Epidermal melanocyte (primary cell): ENCODE measurements at regions not wholly inside any gene's neighbourhood (a gene's known extent, or its start where the extent isn't known, plus 50 kb on each side); places are given as distances from the start of the nearest gene placed in this dataset.
A peak's percentile ranks its signal among the peaks of the same experiment; 100 is the strongest.

Experiments
- DNase-seq: peaks from one replicate; pipeline ENCODE4 v3.0.0; 2011; ENCODE audit warnings: low spot score; ENCODE audit not compliant: insufficient read length

GRCh38 chr17:63333869-63334268 lies 112.2 kb downstream of the CYB561 start:
- DNase-seq: no peak

GRCh38 chr17:63335831-63336230 lies 110.3 kb downstream of the CYB561 start:
- DNase-seq: no peak

DNA sequence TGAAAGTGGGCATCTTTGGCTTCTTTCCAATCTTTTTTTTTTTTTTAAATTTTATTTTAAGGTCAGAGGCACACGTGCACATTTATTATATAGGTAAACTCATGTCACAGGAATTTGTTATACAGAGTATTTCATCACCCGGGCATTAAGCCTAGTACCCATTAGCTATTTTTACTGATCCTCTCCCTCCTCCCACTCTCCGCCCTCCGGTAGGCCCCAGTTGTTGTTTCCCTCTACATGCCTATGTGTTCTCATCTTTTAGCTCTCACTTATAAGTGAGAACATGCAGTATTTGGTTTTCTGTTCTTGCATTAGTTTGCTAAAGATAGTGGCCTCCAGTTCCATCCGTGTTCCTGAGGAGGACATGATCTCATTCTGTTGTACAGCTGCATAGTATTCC lies 108.5 kb downstream of the CYB561 start:
- no peak for DNase-seq

GRCh38 chr17:63338272-63338671 lies 107.8 kb downstream of the CYB561 start:
- DNase-seq: no peak

DNA sequence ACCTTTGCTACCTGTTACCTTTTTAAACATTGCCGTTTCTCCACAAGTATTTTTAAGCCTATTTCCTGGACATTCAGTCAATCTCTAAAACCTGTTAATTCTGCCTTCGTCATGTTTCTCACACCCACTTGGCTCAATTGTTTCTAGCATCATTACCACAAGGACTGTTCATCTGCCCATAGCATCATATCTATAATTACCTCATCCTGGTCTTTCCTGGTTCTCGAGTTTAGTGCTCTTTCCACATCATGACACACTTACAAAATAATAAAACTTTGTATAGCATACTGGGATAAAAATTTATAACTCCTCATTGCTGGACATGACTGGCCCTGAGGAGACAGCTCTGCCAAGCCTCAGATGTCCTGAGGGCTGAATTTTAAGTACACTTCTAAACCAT lies 104.8 kb downstream of the CYB561 start:
- DNase-seq: no peak

DNA sequence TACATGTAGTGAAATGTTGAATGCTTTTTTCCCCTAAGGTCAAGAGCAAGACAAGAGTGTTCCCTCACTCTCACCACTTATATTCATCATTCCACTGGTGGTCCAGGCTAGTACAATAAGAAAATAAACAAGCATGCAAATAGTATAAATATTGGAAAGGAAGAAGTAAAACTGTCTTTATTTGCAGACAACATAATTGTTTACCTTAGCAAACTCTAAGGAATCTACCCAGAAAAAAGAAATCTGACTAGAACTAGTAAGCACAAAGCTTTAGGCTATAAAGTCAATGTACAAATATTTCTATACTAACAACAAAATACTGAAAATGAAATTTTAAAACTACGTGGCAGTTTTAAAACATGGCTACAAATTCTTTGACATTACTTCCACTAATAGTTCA lies 101.7 kb downstream of the CYB561 start:
- no peak for DNase-seq

GRCh38 chr17:63345611-63346010 lies 100.5 kb downstream of the CYB561 start:
- no peak for DNase-seq

DNA sequence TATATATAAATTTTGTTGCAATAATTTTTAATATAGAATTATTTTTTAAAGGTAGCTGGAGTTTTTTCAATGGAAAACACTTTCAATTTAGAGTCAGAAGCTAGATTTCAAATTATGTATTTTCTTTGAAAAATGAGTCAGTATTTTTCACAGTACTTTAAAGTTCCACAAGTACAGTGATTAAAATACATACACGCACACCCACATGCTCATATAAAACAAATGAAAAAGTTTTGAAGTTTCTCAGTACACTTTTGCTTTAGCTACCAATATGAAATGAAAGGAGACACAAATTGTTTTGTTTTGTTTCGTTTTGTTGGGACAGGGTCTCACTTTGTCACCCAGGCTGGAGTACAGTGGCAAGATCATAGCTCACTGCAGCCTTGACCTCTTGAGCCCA lies 98.6 kb downstream of the CYB561 start:
- no peak for DNase-seq

GRCh38 chr17:63349478-63350000 lies 96.6 kb downstream of the CYB561 start:
- no peak for DNase-seq

DNA sequence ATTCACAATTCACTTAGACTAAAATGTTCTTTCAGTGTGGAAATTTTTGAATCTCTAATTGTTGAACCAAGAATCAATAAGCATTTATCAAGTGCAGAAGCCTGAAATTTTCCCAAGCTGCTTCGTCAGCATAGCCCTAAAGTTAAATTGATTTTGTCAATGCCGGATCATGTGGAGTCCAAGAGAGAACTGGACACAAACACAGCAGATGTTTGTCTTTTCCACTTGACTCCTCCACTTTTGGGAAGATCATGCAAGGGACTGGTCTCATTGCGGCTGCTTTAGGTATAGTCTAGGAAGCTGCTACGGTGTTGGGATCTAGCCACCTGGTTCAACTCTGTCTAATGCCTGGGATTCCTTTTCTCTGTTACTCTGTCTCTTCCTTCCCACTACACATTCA lies 95.7 kb downstream of the CYB561 start:
- no peak for DNase-seq

GRCh38 chr17:63354256-63354655 lies 91.8 kb downstream of the CYB561 start:
- DNase-seq: no peak

DNA sequence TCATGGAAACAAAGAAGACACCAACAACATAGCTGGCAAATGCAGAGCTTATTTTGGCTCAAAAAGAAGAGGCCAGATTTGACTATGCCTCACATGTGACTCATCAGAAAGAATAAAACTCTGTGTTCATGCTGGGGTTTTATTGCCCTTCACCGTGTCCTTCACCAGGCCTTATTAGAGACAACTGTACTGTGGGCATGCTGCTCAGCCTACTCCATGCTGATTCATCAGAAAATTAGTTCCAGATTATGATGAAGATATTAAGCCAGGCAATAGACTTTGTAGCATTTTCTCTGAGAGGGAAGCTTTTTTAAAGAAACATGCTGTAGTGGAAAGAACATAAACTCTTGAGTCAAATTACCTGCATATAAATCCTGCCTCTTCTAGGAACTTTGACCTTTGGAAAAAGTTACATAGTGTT lies 89.8 kb downstream of the CYB561 start:
- peak; percentile 77 for DNase-seq

DNA sequence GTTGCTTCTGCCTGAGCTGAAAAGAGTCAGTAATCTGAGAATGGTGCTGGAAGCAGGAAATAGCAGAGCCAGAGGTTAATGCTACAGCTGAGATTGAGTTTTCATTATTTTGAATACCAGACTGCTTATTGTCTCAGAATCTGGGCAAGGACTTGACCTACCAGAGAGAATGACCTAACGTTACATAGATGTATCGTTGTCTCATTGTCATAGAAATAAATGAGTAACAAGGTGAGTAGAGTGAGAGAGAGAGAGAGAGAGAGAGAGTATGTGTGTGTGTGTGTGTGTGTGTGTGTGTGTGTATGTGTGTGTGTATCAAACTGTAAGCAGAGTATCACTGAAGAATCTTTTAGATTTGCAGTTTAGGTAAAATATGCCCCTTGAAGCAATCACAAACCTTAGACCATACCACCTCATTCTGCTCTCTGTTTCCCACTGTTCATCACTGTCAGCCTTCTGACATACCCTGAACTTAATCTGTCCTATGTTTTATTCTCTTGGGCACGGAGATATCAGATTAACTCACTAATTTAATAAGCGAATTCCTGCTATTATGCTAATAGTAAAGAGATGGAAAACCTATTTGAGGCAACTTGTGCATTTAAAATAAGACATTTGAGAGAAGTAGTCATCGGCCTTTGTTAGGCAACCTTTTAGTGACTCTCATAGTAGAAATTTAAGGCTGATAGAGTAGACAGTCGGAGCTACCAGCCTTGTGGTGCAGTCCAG lies 87.8 kb downstream of the CYB561 start:
- DNase-seq: no peak

GRCh38 chr17:63358956-63359355 lies 87.2 kb downstream of the CYB561 start:
- DNase-seq: no peak

DNA sequence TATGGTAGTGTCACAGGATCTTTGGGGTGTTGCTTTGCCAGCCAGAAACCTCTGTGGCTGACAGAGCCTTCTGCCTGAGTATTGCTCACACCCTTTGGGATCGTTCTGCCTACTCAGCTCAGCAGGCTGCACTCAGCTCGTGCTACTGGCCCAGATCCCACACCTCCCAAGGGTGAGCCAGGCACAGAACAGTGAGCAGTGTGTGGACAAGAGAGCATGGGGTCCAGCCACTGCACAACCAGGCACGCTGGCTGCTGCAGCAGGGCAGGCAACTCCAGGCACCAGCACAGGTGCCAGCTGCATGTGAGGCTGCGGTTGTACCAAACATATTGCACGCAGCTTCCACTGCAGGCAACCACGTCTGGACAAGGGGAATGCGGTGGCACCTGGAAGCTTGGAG lies 84.9 kb downstream of the CYB561 start:
- no peak for DNase-seq

- no peak for DNase-seq
Measured at GRCh38 chr17:63362115-63362514, 84.0 kb downstream of the CYB561 start.

- DNase-seq: no peak
Measured at GRCh38 chr17:63364387-63364786, 81.7 kb downstream of the CYB561 start.

DNA sequence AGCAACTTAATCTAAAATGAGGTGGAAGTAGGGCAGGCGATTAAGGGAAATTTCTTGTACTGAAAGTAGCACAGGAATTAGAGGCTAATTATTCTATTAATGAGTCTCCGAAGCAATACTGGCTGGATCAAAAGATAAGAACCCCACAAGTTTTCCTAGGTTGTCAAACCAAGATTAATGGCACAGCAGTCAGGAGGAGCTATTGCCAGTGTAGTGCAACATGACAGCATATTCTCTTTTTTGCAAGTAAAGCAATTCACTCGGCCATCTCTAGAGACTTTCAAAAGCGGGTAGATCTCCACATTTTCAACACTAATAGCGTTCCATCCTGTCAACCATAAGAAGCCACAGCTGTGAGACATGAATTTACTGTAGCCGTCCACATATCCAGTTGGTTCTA lies 81.2 kb downstream of the CYB561 start:
- DNase-seq: no peak

- DNase-seq: no peak
Measured at GRCh38 chr17:63365366-63366240, 80.5 kb downstream of the CYB561 start.

DNA sequence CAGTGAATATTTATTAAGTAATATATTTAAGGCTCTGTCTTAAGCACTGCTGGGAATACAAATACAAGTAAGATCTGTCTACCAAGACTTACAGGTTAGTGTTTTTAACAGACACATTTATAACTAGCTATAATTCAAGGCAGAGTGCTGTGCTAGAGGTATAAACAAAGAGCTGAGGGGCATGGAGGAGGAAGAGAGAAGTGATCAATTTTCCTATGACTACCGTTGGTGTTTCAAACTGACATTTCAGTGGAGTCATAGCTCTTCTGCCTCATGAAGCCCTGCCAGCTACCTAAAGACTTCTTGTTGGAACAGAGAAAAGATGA lies 79.9 kb downstream of the CYB561 start:
- no peak for DNase-seq

GRCh38 chr17:63369233-63369632 lies 76.9 kb downstream of the CYB561 start:
- no peak for DNase-seq

GRCh38 chr17:63370696-63371095 lies 75.4 kb downstream of the CYB561 start:
- DNase-seq: no peak

GRCh38 chr17:63376949-63377348 lies 69.2 kb downstream of the CYB561 start:
- DNase-seq: no peak
